ENCODE measurements at regions not wholly inside any gene's neighbourhood (a gene's known extent, or its start where the extent isn't known, plus 50 kb on each side); places are given as distances from the start of the nearest gene placed in this dataset.

DNA sequence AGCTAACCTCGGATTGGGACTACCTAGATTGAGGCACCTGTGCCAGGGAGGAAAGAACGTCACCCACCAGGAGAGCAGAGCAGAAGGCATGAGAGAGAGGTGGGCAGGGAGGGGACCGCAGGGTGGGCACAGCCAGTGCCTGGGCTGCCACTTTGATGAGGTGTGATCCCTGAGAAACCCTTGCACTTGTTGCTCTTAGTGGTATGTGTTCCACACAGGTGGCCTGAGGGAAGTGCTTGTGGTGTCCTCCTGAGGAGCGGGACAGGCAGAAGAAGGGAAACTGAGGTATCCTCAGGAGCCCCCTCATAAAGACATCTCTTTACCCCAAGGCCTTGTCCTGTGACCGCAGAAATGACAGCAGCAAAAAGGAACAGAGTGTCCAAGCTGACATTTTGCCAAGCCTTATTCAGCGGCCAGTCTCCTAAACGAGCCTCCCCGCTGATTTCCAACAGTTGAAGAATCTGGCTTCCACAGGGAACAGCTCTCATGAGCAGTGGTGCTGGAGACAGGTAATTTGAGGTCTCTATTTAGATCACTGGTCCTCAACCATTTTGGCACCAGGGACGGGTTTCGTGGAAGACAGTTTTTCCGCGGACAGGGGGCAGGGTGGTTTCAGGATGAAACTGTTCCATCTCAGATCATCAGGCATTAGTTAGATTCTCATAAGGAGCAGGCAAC, 82.4 kb downstream of the FOXD1 start:
- TF ChIP-seq, protein P1, sequence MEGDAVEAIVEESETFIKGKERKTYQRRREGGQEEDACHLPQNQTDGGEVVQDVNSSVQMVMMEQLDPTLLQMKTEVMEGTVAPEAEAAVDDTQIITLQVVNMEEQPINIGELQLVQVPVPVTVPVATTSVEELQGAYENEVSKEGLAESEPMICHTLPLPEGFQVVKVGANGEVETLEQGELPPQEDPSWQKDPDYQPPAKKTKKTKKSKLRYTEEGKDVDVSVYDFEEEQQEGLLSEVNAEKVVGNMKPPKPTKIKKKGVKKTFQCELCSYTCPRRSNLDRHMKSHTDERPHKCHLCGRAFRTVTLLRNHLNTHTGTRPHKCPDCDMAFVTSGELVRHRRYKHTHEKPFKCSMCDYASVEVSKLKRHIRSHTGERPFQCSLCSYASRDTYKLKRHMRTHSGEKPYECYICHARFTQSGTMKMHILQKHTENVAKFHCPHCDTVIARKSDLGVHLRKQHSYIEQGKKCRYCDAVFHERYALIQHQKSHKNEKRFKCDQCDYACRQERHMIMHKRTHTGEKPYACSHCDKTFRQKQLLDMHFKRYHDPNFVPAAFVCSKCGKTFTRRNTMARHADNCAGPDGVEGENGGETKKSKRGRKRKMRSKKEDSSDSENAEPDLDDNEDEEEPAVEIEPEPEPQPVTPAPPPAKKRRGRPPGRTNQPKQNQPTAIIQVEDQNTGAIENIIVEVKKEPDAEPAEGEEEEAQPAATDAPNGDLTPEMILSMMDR (IDR thresholded peaks at IDR 0.05; ENCODE audit: extremely low read depth, missing control alignments), result no peak
- no peak for DNase-seq (ENCODE audit: low spot score)

- no peak for DNase-seq (ENCODE audit: low spot score)
- TF ChIP-seq, protein P1 (IDR thresholded peaks at IDR 0.05; ENCODE audit: extremely low read depth, missing control alignments), result no peak
Measured at GRCh38 chr5:73365301-73365853, 83.2 kb downstream of the FOXD1 start.

- no peak for DNase-seq (ENCODE audit: low spot score)
- TF ChIP-seq, protein P1 (IDR thresholded peaks at IDR 0.05; ENCODE audit: extremely low read depth, missing control alignments), result no peak
Measured at GRCh38 chr5:73363911-73364730, 84.5 kb downstream of the FOXD1 start.

- TF ChIP-seq, protein P1 (IDR thresholded peaks at IDR 0.05; ENCODE audit: extremely low read depth, missing control alignments), result no peak
- no peak for DNase-seq (ENCODE audit: low spot score)
Measured at GRCh38 chr5:73359395-73359794, 89.2 kb downstream of the FOXD1 start.

- TF ChIP-seq, protein P1 (IDR thresholded peaks at IDR 0.05; ENCODE audit: extremely low read depth, missing control alignments), result no peak
- DNase-seq (ENCODE audit: low spot score), result no peak
Measured at GRCh38 chr5:73358366-73358765, 90.2 kb downstream of the FOXD1 start.

- no peak for DNase-seq (ENCODE audit: low spot score)
- TF ChIP-seq, protein P1 (IDR thresholded peaks at IDR 0.05; ENCODE audit: extremely low read depth, missing control alignments), result no peak
Measured at GRCh38 chr5:73357576-73357975, 91.0 kb downstream of the FOXD1 start.

DNA sequence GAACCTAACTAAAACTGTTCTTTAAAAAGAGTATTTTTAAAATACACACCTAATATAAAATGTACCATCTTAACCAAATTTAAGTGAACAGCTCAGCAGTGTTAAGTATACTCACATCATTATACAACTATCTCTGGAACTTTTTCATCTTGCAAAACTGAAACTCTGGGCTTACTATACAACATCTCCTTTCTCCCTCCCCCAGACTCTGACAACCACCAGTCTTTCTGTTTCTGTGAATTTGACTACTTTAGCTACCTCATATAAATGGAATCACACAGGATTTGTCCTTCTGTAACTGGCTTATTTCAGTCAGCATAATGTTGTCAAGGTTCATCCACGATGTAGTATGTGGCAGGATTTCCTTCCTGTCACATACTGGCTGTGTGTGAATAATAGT, 93.5 kb downstream of the FOXD1 start:
- TF ChIP-seq, protein P1 (IDR thresholded peaks at IDR 0.05; ENCODE audit: extremely low read depth, missing control alignments), result no peak
- DNase-seq (ENCODE audit: low spot score), result no peak
